Keratinocyte (primary cell): ENCODE measurements at regions not wholly inside any gene's neighbourhood (a gene's known extent, or its start where the extent isn't known, plus 50 kb on each side); places are given as distances from the start of the nearest gene placed in this dataset.

ENCODE experiments used
- EZH2 ChIP-seq: IDR thresholded peaks from one replicate; pipeline ENCODE4 v1.6.1; 2012; ENCODE audit warnings: inconsistent platforms, mild to moderate bottlenecking, low read length, moderate library complexity
- TF ChIP-seq, protein P1 (sequence below), 3 experiments: IDR thresholded peaks in 1 of 3; conservative IDR thresholded peaks in 1 of 3; optimal IDR thresholded peaks in 1 of 3; 2 replicates in 2 of 3; 3 replicates in 1 of 3; pipeline versions ENCODE3 to v1.5.1; 2011; ENCODE audit warnings: low read length in 3 of 3, mild to moderate bottlenecking in 3 of 3, moderate library complexity in 2 of 3, control low read depth in 1 of 3, inconsistent platforms in 1 of 3; ENCODE audit not compliant: insufficient read depth in 2 of 3; ENCODE audit errors: extremely low read depth in 1 of 3

GRCh38 chr18:38386146-38386545, 820.5 kb upstream of the CELF4 start:
- TF ChIP-seq, protein P1, sequence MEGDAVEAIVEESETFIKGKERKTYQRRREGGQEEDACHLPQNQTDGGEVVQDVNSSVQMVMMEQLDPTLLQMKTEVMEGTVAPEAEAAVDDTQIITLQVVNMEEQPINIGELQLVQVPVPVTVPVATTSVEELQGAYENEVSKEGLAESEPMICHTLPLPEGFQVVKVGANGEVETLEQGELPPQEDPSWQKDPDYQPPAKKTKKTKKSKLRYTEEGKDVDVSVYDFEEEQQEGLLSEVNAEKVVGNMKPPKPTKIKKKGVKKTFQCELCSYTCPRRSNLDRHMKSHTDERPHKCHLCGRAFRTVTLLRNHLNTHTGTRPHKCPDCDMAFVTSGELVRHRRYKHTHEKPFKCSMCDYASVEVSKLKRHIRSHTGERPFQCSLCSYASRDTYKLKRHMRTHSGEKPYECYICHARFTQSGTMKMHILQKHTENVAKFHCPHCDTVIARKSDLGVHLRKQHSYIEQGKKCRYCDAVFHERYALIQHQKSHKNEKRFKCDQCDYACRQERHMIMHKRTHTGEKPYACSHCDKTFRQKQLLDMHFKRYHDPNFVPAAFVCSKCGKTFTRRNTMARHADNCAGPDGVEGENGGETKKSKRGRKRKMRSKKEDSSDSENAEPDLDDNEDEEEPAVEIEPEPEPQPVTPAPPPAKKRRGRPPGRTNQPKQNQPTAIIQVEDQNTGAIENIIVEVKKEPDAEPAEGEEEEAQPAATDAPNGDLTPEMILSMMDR (optimal IDR thresholded peaks at IDR 0.05 in 1 of 3, IDR thresholded peaks at IDR 0.05 in 1 of 3, conservative IDR thresholded peaks at IDR 0.05 in 1 of 3; ENCODE audit: extremely low read depth in 1 of 3, insufficient read depth in 2 of 3, low read length in 3 of 3) = no peak
- TF ChIP-seq EZH2 = no peak
